SK-N-SH (cell line): ENCODE measurements at regions not wholly inside any gene's neighbourhood (a gene's known extent, or its start where the extent isn't known, plus 50 kb on each side); places are given as distances from the start of the nearest gene placed in this dataset.

Experiments
- CTCF ChIA-PET: fragments of 300-600, 350-600 bp; formaldehyde crosslinking; extraction: SDS; loops from one replicate; lab custom pipeline; 2021; lab: Yijun Ruan, JAX
- POLR2A ChIA-PET: fragments of 350-600 bp; sonication (Branson Sonifier 250); formaldehyde crosslinking; extraction: SDS; loops from one replicate; lab custom pipeline; 2020; ENCODE audit warnings: antibody characterized with exemption, inconsistent platforms; lab: Yijun Ruan, JAX
- DNase-seq: peaks from one replicate; pipeline ENCODE4 v3.0.0; 2012
- H2AFZ ChIP-seq: fragments of 200-600 bp; sonication (generic); 2 replicates; pipeline ENCODE4 v1.8.1; 2016; ENCODE audit warnings: antibody characterized with exemption, mild to moderate bottlenecking, low read depth
- H3F3A ChIP-seq: fragments of 200-600 bp; sonication (generic); replicated peaks from 2 replicates; pipeline ENCODE3; 2016; ENCODE audit warnings: antibody characterized with exemption, mild to moderate bottlenecking; ENCODE audit not compliant: insufficient read depth
- H3K27ac ChIP-seq, 2 experiments: fragments of 200-500 bp in 1 of 2; fragments of 200-600 bp in 1 of 2; sonication (Bioruptor generic) in 1 of 2; sonication (generic), shearing (Covaris generic) in 1 of 2; 2 replicates each; pipeline versions ENCODE4 v1.5.1 to v1.6.1; 2014 to 2016; ENCODE audit warnings: low read depth in 2 of 2, inconsistent platforms in 1 of 2, low read length in 1 of 2, mild to moderate bottlenecking in 1 of 2, mixed read lengths in 1 of 2
- H3K27me3 ChIP-seq: fragments of 200-600 bp; sonication (generic), shearing (Covaris generic); 2 replicates; pipeline ENCODE4 v1.6.1; 2016; ENCODE audit warnings: mixed run types; ENCODE audit not compliant: insufficient read depth
- H3K36me3 ChIP-seq, 2 experiments: fragments of 200-500 bp in 1 of 2; fragments of 200-600 bp in 1 of 2; sonication (Bioruptor generic) in 1 of 2; sonication (generic) in 1 of 2; replicated peaks in 1 of 2; 2 replicates each; pipeline versions ENCODE3 to v1.5.1; 2014 to 2016; ENCODE audit warnings: low read length in 1 of 2, mild to moderate bottlenecking in 1 of 2; ENCODE audit not compliant: insufficient read depth in 2 of 2, control insufficient read depth in 1 of 2
- H3K4me1 ChIP-seq, 2 experiments: fragments of 200-500 bp in 1 of 2; fragments of 200-600 bp in 1 of 2; sonication (Bioruptor generic) in 1 of 2; sonication (generic), shearing (Covaris generic) in 1 of 2; 2 replicates each; pipeline versions ENCODE4 v1.5.1 to v1.6.1; 2014 to 2016; ENCODE audit warnings: low read depth in 1 of 2, low read length in 1 of 2, mixed run types in 1 of 2; ENCODE audit not compliant: insufficient read depth in 2 of 2, control insufficient read depth in 1 of 2
- H3K4me2 ChIP-seq: fragments of 200-600 bp; sonication (generic), shearing (Covaris generic); 2 replicates; pipeline ENCODE4 v1.6.1; 2017; ENCODE audit warnings: mixed run types
- H3K4me3 ChIP-seq, 2 experiments: fragments of 200-500 bp in 1 of 2; fragments of 200-600 bp in 1 of 2; sonication (Bioruptor generic) in 1 of 2; sonication (generic), shearing (Covaris generic) in 1 of 2; 2 replicates each; pipeline versions ENCODE4 v1.5.1 to v1.8.1; 2014 to 2016; ENCODE audit warnings: low read depth in 2 of 2, inconsistent platforms in 1 of 2, low read length in 1 of 2, mild to moderate bottlenecking in 1 of 2, mixed read lengths in 1 of 2, moderate library complexity in 1 of 2
- H3K79me2 ChIP-seq: fragments of 200-600 bp; sonication (generic); 2 replicates; pipeline ENCODE4 v1.8.1; 2017; ENCODE audit warnings: mild to moderate bottlenecking; ENCODE audit not compliant: insufficient read depth
- H3K9ac ChIP-seq: fragments of 200-600 bp; sonication (generic); 2 replicates; pipeline ENCODE4 v1.6.1; 2017; ENCODE audit warnings: mixed run types
- H3K9me2 ChIP-seq: fragments of 200-600 bp; sonication (generic); 2 replicates; pipeline ENCODE4 v1.6.1; 2017; ENCODE audit warnings: mixed run types
- H3K9me3 ChIP-seq: fragments of 200-600 bp; sonication (generic); 2 replicates; pipeline ENCODE4 v1.6.1; 2017; ENCODE audit warnings: mixed run types, mild to moderate bottlenecking, moderate library complexity
- H4K20me1 ChIP-seq: fragments of 200-600 bp; sonication (generic); 2 replicates; pipeline ENCODE4 v1.6.1; 2017; ENCODE audit warnings: mild to moderate bottlenecking, mixed run types; ENCODE audit not compliant: insufficient read depth
- CHD2 ChIP-seq: fragments of 150-350 bp; IDR thresholded peaks from 2 replicates; pipeline ENCODE4 v1.6.1; 2018; ENCODE audit warnings: low read length; ENCODE audit not compliant: partially characterized antibody
- ELF1 ChIP-seq: IDR thresholded peaks from 2 replicates; pipeline ENCODE4 v1.4.0; 2012
- EP300 ChIP-seq, 2 experiments: IDR thresholded peaks; 2 replicates each; pipeline versions ENCODE4 v1.4.0 to v1.6.1; 2012; ENCODE audit warnings: borderline replicate concordance in 1 of 2, low read depth in 1 of 2, low read length in 1 of 2
- EZH2phosphoT487 ChIP-seq: fragments of 200-600 bp; sonication (generic); IDR thresholded peaks from 2 replicates; pipeline ENCODE4 v1.6.1; 2017; ENCODE audit warnings: low read depth, mixed run types, mild to moderate bottlenecking, antibody characterized with exemption, moderate library complexity, borderline replicate concordance
- FOSL2 ChIP-seq: IDR thresholded peaks from 2 replicates; pipeline ENCODE4 v1.4.0; 2012; ENCODE audit warnings: low read depth, mild to moderate bottlenecking, moderate library complexity, borderline replicate concordance
- GABPA ChIP-seq: IDR thresholded peaks from 2 replicates; pipeline ENCODE4 v1.4.0; 2012; ENCODE audit warnings: low read depth, mild to moderate bottlenecking
- RCOR1 ChIP-seq: fragments of 150-350 bp; IDR thresholded peaks from 2 replicates; pipeline ENCODE4 v1.6.1; 2017; ENCODE audit warnings: antibody characterized with exemption, low read length
- REST ChIP-seq: IDR thresholded peaks from 2 replicates; pipeline ENCODE4 v1.6.1; 2012; ENCODE audit warnings: mild to moderate bottlenecking, low read depth, low read length, moderate library complexity
- SIN3A ChIP-seq: IDR thresholded peaks from 2 replicates; pipeline ENCODE4 v1.6.1; 2012; ENCODE audit warnings: low read depth, mild to moderate bottlenecking, low read length, moderate library complexity, borderline replicate concordance
- TAF1 ChIP-seq: IDR thresholded peaks from 2 replicates; pipeline ENCODE4 v1.6.1; 2012; ENCODE audit warnings: low read depth, mild to moderate bottlenecking, low read length, moderate library complexity, borderline replicate concordance
- TCF12 ChIP-seq: IDR thresholded peaks from 2 replicates; pipeline ENCODE4 v1.4.0; 2012
- USF1 ChIP-seq: IDR thresholded peaks from 2 replicates; pipeline ENCODE4 v1.4.0; 2012; ENCODE audit warnings: low read depth, borderline replicate concordance
- WGBS: methylation state at CpG from one replicate; pipeline ENCODE4 v1.1.6; 2017; ENCODE audit warnings: low lambda C conversion rate; 5-methylcytosine and 5-hydroxymethylcytosine counted together
- TF ChIP-seq, protein P1 (sequence below): fragments of 150-350 bp; IDR thresholded peaks from 2 replicates; pipeline ENCODE4 v1.6.1; 2017; ENCODE audit warnings: antibody characterized with exemption, low read length, low read depth, borderline replicate concordance

GRCh38 chr6:21431526-21431925 is 162.0 kb upstream of the SOX4 start:
- DNase-seq = no peak
- Histone ChIP-seq H3K9me3 (no peaks in the 10 kb centered on the region), H3K4me1 (peaks cover 0 to 4% of the 10 kb centered on the region in 2 experiments; a peak in 1 of 4 replicates), H3K9ac (no peak overlapping the region), H3K27ac (no peak overlapping the region), H3F3A (no peaks in the 10 kb centered on the region), H3K79me2 (no peaks in the 10 kb centered on the region), H3K4me2 (no peak overlapping the region), H3K27me3 (no peaks in the 10 kb centered on the region), H3K4me3 (no peak overlapping the region), H2AFZ (no peak overlapping the region), H3K36me3 (no peaks in the 10 kb centered on the region), H4K20me1 (no peaks in the 10 kb centered on the region), H3K9me2 (no peaks in the 10 kb centered on the region)
- POLR2A ChIA-PET = no interaction called here
- CTCF ChIA-PET = no interaction called here
- WGBS = 67% methylated on average over 4 of the region's 4 CpGs
- TF ChIP-seq FOSL2 (no peak), CHD2 (no peak), USF1 (no peak), EZH2phosphoT487 (no peak), ELF1 (no peak), GABPA (no peak)
- TF ChIP-seq, protein P1, sequence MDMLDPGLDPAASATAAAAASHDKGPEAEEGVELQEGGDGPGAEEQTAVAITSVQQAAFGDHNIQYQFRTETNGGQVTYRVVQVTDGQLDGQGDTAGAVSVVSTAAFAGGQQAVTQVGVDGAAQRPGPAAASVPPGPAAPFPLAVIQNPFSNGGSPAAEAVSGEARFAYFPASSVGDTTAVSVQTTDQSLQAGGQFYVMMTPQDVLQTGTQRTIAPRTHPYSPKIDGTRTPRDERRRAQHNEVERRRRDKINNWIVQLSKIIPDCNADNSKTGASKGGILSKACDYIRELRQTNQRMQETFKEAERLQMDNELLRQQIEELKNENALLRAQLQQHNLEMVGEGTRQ = no peak

GRCh38 chr6:21436625-21437024 is 156.9 kb upstream of the SOX4 start:
- Histone ChIP-seq H3K79me2 (no peaks in the 10 kb centered on the region), H3K9ac (no peak overlapping the region), H3K4me2 (no peak overlapping the region), H3K36me3 (no peaks in the 10 kb centered on the region), H3K4me1 (no peaks in the 10 kb centered on the region), H4K20me1 (no peaks in the 10 kb centered on the region), H3F3A (no peaks in the 10 kb centered on the region), H3K9me2 (no peaks in the 10 kb centered on the region), H3K27me3 (no peaks in the 10 kb centered on the region), H2AFZ (no peak overlapping the region), H3K27ac (no peak overlapping the region), H3K4me3 (no peak overlapping the region), H3K9me3 (no peaks in the 10 kb centered on the region)
- 75% methylated on average over 1 of the region's 1 CpG for WGBS
- no peak for DNase-seq
- POLR2A ChIA-PET = interaction anchor here (0.6 kb wide), 1 partner anchor 154 kb away, joined by 6 read pairs; no protein-coding TSS in a partner anchor
- CTCF ChIA-PET = interaction anchor here (1.0 to 1.5 kb wide), 2 partner anchors 42 to 87 kb away, joined by 3 read pairs; no protein-coding TSS in a partner anchor
- TF ChIP-seq RCOR1 (no peak), EP300 (IDR thresholded peaks at IDR 0.05; ENCODE audit: borderline replicate concordance in 1 of 2, low read depth in 1 of 2, low read length in 1 of 2) (no peak), FOSL2 (no peak), CHD2 (no peak), SIN3A (no peak), TCF12 (no peak), TAF1 (no peak), REST (no peak)
